ENCODE measurements at regions not wholly inside any gene's neighbourhood (a gene's known extent, or its start where the extent isn't known, plus 50 kb on each side); places are given as distances from the start of the nearest gene placed in this dataset.

DNA sequence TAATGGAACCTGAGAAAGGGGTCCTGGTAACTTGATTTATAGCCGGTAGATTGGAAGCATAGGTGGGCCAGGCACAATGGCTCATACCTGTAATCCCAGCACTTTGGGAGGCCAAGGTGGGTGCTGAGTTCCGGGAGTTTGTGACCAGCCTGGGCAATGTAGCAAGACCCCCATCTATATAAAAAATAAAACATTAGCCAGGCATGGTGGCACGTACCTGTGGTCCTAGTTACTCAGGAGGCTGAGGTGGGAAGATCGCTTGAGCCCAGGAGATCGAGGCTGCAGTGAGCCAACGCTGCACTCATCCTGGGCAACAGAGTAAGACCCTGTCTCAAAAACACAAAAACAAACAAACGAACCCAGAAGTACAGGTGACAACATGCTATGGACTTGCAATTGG, 76.5 kb downstream of the ZNF281 start:
- TF ChIP-seq KDM5A (IDR thresholded peaks at IDR 0.05; ENCODE audit: low read length), result no peak
- no peak for TF ChIP-seq ZNF274 (IDR thresholded peaks at IDR 0.05; ENCODE audit: borderline replicate concordance, extremely low read depth, low read length)
- no peak for TF ChIP-seq CTCF (IDR thresholded peaks at IDR 0.05; ENCODE audit: control extremely low read depth in 1 of 3, insufficient read depth in 1 of 3, low read depth in 1 of 3, low read length in 3 of 3)
- TF ChIP-seq SIN3A (conservative IDR thresholded peaks at IDR 0.05 in 1 of 2, IDR thresholded peaks at IDR 0.05 in 1 of 2; ENCODE audit: low read depth in 1 of 2, low read length in 2 of 2), result no peak
- no peak for TF ChIP-seq POLR2A (IDR thresholded peaks at IDR 0.05; ENCODE audit: control extremely low read depth in 1 of 2, low read depth in 2 of 2, low read length in 2 of 2)

Data from H1 (cell line).